Vagina (tissue), 2 donors: ENCODE measurements at regions not wholly inside any gene's neighbourhood (a gene's known extent, or its start where the extent isn't known, plus 50 kb on each side); places are given as distances from the start of the nearest gene placed in this dataset.
"Not testable (repeated sequence)": the region's sequence is repeated elsewhere in the genome, so short reads cannot be mapped to it uniquely, and the experiment has no call there.

Experiments used
- DNase-seq, 2 donors: peaks; one replicate each; pipeline ENCODE4 v3.0.0-alpha.2; 2017; ENCODE audit errors: extremely low spot score in 2 of 2
- H3K27ac ChIP-seq: fragments of 200-600 bp; sonication (generic); one replicate; pipeline ENCODE4 v1.5.1; 2019
- H3K27me3 ChIP-seq: fragments of 200-600 bp; sonication (generic); one replicate; pipeline ENCODE4 v1.5.1; 2019
- H3K36me3 ChIP-seq, 2 donors: fragments of 200-600 bp; sonication (generic); one replicate each; pipeline ENCODE4 v1.5.1; 2017 to 2019
- H3K4me1 ChIP-seq: fragments of 200-600 bp; sonication (generic); one replicate; pipeline ENCODE4 v1.5.1; 2019
- H3K4me3 ChIP-seq, 2 donors: fragments of 200-600 bp; sonication (generic); 1 replicate in 1 of 2; 2 replicates in 1 of 2; pipeline ENCODE4 v1.5.1; 2016 to 2019
- H3K9me3 ChIP-seq: fragments of 200-600 bp; sonication (generic); one replicate; pipeline ENCODE4 v1.5.1; 2019
- POLR2A ChIP-seq, 2 donors: fragments of 450-650 bp; IDR thresholded peaks; one replicate each; pipeline ENCODE4 v1.6.1; 2017; ENCODE audit warnings: antibody characterized with exemption in 2 of 2, mild to moderate bottlenecking in 2 of 2, moderate library complexity in 2 of 2
- POLR2AphosphoS5 ChIP-seq, 2 donors: sonication (generic); formaldehyde crosslinking; IDR thresholded peaks; one replicate each; pipeline ENCODE4 v1.9.0; 2017; ENCODE audit warnings: antibody characterized with exemption in 2 of 2, mild to moderate bottlenecking in 2 of 2, low read depth in 1 of 2; ENCODE audit not compliant: insufficient read depth in 1 of 2
- intact Hi-C: fragments of 100-400 bp; cut with DNase I; formaldehyde crosslinking; loops from one replicate; pipeline ENCODE4 v1.15.1; 2023
- TF ChIP-seq, protein P1 (sequence below), 3 experiments: fragments of 450-650 bp in 2 of 3; fragments of 200-600 bp in 1 of 3; sonication (generic) in 1 of 3; IDR thresholded peaks; one replicate each; pipeline ENCODE4 v1.5.1; 2017 to 2019; ENCODE audit warnings: antibody characterized with exemption in 3 of 3, mild to moderate bottlenecking in 2 of 3, moderate library complexity in 2 of 3

DNA sequence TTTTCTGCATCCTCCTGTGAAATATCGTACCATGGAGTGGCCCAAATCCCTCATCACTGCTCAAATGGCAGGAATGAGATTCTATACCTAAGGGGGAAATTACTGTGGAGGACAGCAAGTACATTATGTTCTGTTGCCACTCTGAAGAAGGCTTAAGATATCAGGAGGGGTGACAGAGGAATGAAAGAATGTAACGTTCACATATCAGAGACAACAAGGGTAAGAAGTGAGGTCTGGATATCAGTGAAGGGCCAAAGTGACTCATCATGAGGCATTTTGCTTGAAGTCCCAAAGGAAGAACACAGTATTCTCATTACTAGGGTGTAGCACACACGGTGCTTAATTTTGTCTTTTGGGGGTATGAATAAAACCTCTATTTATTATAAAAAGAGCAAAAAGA is 71.5 kb upstream of the SLC13A1 start:
- H3K27me3 ChIP-seq, result no peaks in the 10 kb centered on the region
- H3K4me1 ChIP-seq, result no peaks in the 10 kb centered on the region
- H3K36me3 ChIP-seq, result no peaks in the 10 kb centered on the region
- H3K4me3 ChIP-seq, result no peak overlapping the region
- no peaks in the 10 kb centered on the region for H3K9me3 ChIP-seq
- intact Hi-C loops, result no loop called here
- no peak overlapping the region for H3K27ac ChIP-seq
- no peak for TF ChIP-seq POLR2AphosphoS5 (IDR thresholded peaks at IDR 0.05; ENCODE audit: insufficient read depth in 1 of 2, low read depth in 1 of 2)
- TF ChIP-seq, protein P1, sequence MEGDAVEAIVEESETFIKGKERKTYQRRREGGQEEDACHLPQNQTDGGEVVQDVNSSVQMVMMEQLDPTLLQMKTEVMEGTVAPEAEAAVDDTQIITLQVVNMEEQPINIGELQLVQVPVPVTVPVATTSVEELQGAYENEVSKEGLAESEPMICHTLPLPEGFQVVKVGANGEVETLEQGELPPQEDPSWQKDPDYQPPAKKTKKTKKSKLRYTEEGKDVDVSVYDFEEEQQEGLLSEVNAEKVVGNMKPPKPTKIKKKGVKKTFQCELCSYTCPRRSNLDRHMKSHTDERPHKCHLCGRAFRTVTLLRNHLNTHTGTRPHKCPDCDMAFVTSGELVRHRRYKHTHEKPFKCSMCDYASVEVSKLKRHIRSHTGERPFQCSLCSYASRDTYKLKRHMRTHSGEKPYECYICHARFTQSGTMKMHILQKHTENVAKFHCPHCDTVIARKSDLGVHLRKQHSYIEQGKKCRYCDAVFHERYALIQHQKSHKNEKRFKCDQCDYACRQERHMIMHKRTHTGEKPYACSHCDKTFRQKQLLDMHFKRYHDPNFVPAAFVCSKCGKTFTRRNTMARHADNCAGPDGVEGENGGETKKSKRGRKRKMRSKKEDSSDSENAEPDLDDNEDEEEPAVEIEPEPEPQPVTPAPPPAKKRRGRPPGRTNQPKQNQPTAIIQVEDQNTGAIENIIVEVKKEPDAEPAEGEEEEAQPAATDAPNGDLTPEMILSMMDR (IDR thresholded peaks at IDR 0.05), result no peak
- no peak for TF ChIP-seq POLR2A (IDR thresholded peaks at IDR 0.05)
- DNase-seq, result no peak

GRCh38 chr7:123270570-123270969 is 70.8 kb upstream of the SLC13A1 start:
- no peaks in the 10 kb centered on the region for H3K9me3 ChIP-seq
- H3K4me1 ChIP-seq, result no peaks in the 10 kb centered on the region
- intact Hi-C loops, result no loop called here
- H3K27me3 ChIP-seq, result no peaks in the 10 kb centered on the region
- no peaks in the 10 kb centered on the region for H3K36me3 ChIP-seq
- TF ChIP-seq POLR2AphosphoS5 (IDR thresholded peaks at IDR 0.05; ENCODE audit: insufficient read depth in 1 of 2, low read depth in 1 of 2) (no peak), POLR2A (IDR thresholded peaks at IDR 0.05) (no peak)
- TF ChIP-seq, protein P1 (IDR thresholded peaks at IDR 0.05), result no peak
- H3K27ac ChIP-seq, result no peak overlapping the region
- H3K4me3 ChIP-seq, result no peak overlapping the region
- no peak for DNase-seq

- no peaks in the 10 kb centered on the region for H3K4me1 ChIP-seq
- no peaks in the 10 kb centered on the region for H3K9me3 ChIP-seq
- no peak for DNase-seq
- intact Hi-C loops, result no loop called here
- no peak overlapping the region for H3K27ac ChIP-seq
- H3K4me3 ChIP-seq, result no peak overlapping the region
- H3K36me3 ChIP-seq, result no peaks in the 10 kb centered on the region
- TF ChIP-seq POLR2AphosphoS5 (IDR thresholded peaks at IDR 0.05; ENCODE audit: insufficient read depth in 1 of 2, low read depth in 1 of 2) (no peak), POLR2A (IDR thresholded peaks at IDR 0.05) (no peak)
- TF ChIP-seq, protein P1 (IDR thresholded peaks at IDR 0.05), result no peak
- H3K27me3 ChIP-seq, result no peaks in the 10 kb centered on the region
These were observed 66.1 kb upstream of the SLC13A1 start for GRCh38 chr7:123265853-123266252.

DNA sequence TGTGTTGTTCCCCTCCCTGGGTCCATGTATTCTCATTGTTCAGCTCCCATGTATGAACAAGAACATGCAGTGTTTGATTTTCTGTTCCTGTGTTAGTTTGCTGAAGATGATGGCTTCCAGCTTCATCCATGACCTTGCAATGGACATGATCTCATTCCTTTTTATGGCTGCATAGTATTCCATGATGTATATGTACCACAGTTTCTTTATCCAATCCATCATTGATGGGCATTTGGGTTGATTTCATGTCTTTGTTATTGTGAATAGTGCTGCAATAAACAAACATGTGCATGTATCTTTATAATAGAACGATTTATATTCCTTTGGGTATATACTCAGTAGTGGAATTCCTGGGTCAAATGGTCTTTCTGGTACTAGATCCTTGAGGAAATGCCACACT is 65.1 kb upstream of the SLC13A1 start:
- intact Hi-C loops, H3K9me3 ChIP-seq, DNase-seq, H3K4me3 ChIP-seq, H3K27ac ChIP-seq, H3K36me3 ChIP-seq, H3K4me1 ChIP-seq, H3K27me3 ChIP-seq: not testable (repeated sequence)

- Histone ChIP-seq H3K27ac (no peak overlapping the region), H3K4me3 (no peak overlapping the region), H3K9me3 (no peaks in the 10 kb centered on the region), H3K4me1 (no peaks in the 10 kb centered on the region), H3K36me3 (no peaks in the 10 kb centered on the region), H3K27me3 (no peaks in the 10 kb centered on the region)
- TF ChIP-seq POLR2A (IDR thresholded peaks at IDR 0.05), result no peak
- no peak for TF ChIP-seq POLR2AphosphoS5 (IDR thresholded peaks at IDR 0.05; ENCODE audit: insufficient read depth in 1 of 2, low read depth in 1 of 2)
- TF ChIP-seq, protein P1 (IDR thresholded peaks at IDR 0.05), result no peak
- DNase-seq, result no peak
- intact Hi-C loops, result no loop called here
These were observed 60.7 kb upstream of the SLC13A1 start for GRCh38 chr7:123260428-123260960.
